HL-60 (cell line): ENCODE measurements at regions not wholly inside any gene's neighbourhood (a gene's known extent, or its start where the extent isn't known, plus 50 kb on each side); places are given as distances from the start of the nearest gene placed in this dataset.

ENCODE experiments used
- POLR2AphosphoS5 ChIP-seq: IDR thresholded peaks from 2 replicates; pipeline ENCODE4 v1.6.1; 2012; ENCODE audit warnings: low read depth
- TF ChIP-seq, protein P1 (sequence below): IDR thresholded peaks from 2 replicates; pipeline ENCODE4 v1.6.1; 2012; ENCODE audit warnings: low read depth; ENCODE audit not compliant: insufficient replicate concordance
- TF ChIP-seq, protein P2 (sequence below): IDR thresholded peaks from one replicate; pipeline ENCODE4 v1.5.1; 2011; ENCODE audit warnings: low read length, control low read depth, inconsistent platforms; ENCODE audit not compliant: insufficient read depth

DNA sequence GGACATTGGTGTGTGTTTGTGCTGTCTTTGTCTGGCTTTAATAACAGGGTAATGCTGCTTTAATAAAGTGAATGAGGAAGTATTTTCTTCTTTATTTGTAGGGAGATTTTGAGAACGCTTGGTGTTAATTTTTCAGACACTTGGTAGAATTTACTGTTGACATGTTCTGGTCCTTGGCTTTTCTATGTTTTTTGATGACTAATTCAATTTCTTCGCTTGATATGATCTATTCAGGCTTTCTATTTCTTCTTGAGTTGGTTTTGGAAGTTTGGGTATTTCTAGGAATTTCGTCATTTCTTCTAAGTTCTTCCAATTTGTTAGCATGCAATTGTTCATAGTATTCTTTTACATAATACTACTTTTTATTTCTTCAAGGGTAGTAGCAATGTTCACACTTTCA lies 167.8 kb downstream of the TTC6 start:
- TF ChIP-seq, protein P1, sequence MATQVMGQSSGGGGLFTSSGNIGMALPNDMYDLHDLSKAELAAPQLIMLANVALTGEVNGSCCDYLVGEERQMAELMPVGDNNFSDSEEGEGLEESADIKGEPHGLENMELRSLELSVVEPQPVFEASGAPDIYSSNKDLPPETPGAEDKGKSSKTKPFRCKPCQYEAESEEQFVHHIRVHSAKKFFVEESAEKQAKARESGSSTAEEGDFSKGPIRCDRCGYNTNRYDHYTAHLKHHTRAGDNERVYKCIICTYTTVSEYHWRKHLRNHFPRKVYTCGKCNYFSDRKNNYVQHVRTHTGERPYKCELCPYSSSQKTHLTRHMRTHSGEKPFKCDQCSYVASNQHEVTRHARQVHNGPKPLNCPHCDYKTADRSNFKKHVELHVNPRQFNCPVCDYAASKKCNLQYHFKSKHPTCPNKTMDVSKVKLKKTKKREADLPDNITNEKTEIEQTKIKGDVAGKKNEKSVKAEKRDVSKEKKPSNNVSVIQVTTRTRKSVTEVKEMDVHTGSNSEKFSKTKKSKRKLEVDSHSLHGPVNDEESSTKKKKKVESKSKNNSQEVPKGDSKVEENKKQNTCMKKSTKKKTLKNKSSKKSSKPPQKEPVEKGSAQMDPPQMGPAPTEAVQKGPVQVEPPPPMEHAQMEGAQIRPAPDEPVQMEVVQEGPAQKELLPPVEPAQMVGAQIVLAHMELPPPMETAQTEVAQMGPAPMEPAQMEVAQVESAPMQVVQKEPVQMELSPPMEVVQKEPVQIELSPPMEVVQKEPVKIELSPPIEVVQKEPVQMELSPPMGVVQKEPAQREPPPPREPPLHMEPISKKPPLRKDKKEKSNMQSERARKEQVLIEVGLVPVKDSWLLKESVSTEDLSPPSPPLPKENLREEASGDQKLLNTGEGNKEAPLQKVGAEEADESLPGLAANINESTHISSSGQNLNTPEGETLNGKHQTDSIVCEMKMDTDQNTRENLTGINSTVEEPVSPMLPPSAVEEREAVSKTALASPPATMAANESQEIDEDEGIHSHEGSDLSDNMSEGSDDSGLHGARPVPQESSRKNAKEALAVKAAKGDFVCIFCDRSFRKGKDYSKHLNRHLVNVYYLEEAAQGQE = no peak
- TF ChIP-seq, protein P2, sequence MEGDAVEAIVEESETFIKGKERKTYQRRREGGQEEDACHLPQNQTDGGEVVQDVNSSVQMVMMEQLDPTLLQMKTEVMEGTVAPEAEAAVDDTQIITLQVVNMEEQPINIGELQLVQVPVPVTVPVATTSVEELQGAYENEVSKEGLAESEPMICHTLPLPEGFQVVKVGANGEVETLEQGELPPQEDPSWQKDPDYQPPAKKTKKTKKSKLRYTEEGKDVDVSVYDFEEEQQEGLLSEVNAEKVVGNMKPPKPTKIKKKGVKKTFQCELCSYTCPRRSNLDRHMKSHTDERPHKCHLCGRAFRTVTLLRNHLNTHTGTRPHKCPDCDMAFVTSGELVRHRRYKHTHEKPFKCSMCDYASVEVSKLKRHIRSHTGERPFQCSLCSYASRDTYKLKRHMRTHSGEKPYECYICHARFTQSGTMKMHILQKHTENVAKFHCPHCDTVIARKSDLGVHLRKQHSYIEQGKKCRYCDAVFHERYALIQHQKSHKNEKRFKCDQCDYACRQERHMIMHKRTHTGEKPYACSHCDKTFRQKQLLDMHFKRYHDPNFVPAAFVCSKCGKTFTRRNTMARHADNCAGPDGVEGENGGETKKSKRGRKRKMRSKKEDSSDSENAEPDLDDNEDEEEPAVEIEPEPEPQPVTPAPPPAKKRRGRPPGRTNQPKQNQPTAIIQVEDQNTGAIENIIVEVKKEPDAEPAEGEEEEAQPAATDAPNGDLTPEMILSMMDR = no peak
- TF ChIP-seq POLR2AphosphoS5 = no peak
